Panc1 (cell line): ENCODE measurements at regions not wholly inside any gene's neighbourhood (a gene's known extent, or its start where the extent isn't known, plus 50 kb on each side); places are given as distances from the start of the nearest gene placed in this dataset.

ENCODE experiments used
- ATAC-seq: fragments of 200-7000 bp; cut with Tn5 transposase; 2 replicates; pipeline ENCODE4 v1.9.1; 2020; ENCODE audit warnings: mild to moderate bottlenecking, moderate library complexity
- BruUV-seq: library from RNA; stranded (reverse); fragments of 400-500 nt; replicated peaks from 2 replicates; lab custom pipeline; 2021; lab: Mats Ljungman, UMichigan
- CTCF ChIA-PET: fragments of 300-600 bp; sonication (Branson Sonifier 250); formaldehyde crosslinking; loops from one replicate; lab custom pipeline; 2022; ENCODE audit warnings: antibody characterized with exemption; lab: Charles Lee
- POLR2A ChIA-PET: fragments of 300-600 bp; sonication (Branson Sonifier 250); formaldehyde crosslinking; loops from one replicate; lab custom pipeline; 2022; ENCODE audit warnings: antibody characterized with exemption; lab: Charles Lee
- DNase-seq: peaks from one replicate; pipeline ENCODE4 v3.0.0-alpha.2; 2010; ENCODE audit warnings: low read depth, low spot score
- H3K27ac ChIP-seq: 2 replicates; pipeline ENCODE4 v1.5.1; 2011; ENCODE audit warnings: mild to moderate bottlenecking, low read length, inconsistent platforms
- H3K27me3 ChIP-seq: fragments of 200-500 bp; sonication (Bioruptor generic); 2 replicates; pipeline ENCODE4 v1.6.0; 2014; ENCODE audit warnings: low read length, inconsistent platforms; ENCODE audit not compliant: control insufficient read depth, insufficient read depth
- H3K36me3 ChIP-seq: fragments of 200-500 bp; sonication (Bioruptor generic); 2 replicates; pipeline ENCODE4 v1.5.1; 2014; ENCODE audit warnings: inconsistent platforms, mild to moderate bottlenecking, low read length, moderate library complexity; ENCODE audit not compliant: control insufficient read depth, insufficient read depth
- H3K4me1 ChIP-seq: 2 replicates; pipeline ENCODE4 v1.5.1; 2011; ENCODE audit warnings: inconsistent platforms, mild to moderate bottlenecking, low read length, moderate library complexity; ENCODE audit not compliant: control insufficient read depth, insufficient read depth
- H3K4me3 ChIP-seq, 2 experiments: 2 replicates each; pipeline ENCODE4 v1.5.1; 2011 to 2012; ENCODE audit warnings: low read depth in 2 of 2, low read length in 2 of 2, mild to moderate bottlenecking in 2 of 2, inconsistent platforms in 1 of 2, moderate library complexity in 1 of 2
- H3K9me3 ChIP-seq: fragments of 200-500 bp; sonication (Bioruptor generic); 2 replicates; pipeline ENCODE4 v1.5.1; 2014; ENCODE audit warnings: low read depth, mild to moderate bottlenecking, inconsistent platforms, low read length, moderate library complexity; ENCODE audit not compliant: control insufficient read depth, insufficient read depth
- CTCF ChIP-seq: fragments of 450-650 bp; IDR thresholded peaks from 2 replicates; pipeline ENCODE4 v1.5.1; 2017; ENCODE audit warnings: mild to moderate bottlenecking
- POLR2AphosphoS5 ChIP-seq: IDR thresholded peaks from 2 replicates; pipeline ENCODE4 v1.6.1; 2012; ENCODE audit warnings: mild to moderate bottlenecking, low read depth, low read length, moderate library complexity
- TCF7L2 ChIP-seq: IDR thresholded peaks from 2 replicates; pipeline ENCODE4 v1.6.1; 2011; ENCODE audit warnings: mild to moderate bottlenecking, low read depth, low read length, inconsistent platforms
- in situ Hi-C: cut with HindIII; loops from 2 replicates; pipeline ENCODE4 v1.10.0; 2016; ENCODE audit warnings: low sequenced_read_pairs, low pct_unique_long_range_greater_than_20kb
- intact Hi-C: fragments of 100-400 bp; cut with micrococcal nuclease; formaldehyde crosslinking; loops from one replicate; pipeline ENCODE4 v1.10.0; 2022; ENCODE audit not compliant: unreplicated experiment
- TF ChIP-seq, protein P1 (sequence below), 2 experiments: IDR thresholded peaks; 2 replicates each; pipeline ENCODE4 v1.6.1; 2011 to 2012; ENCODE audit warnings: low read depth in 2 of 2, control low read depth in 1 of 2, low read length in 1 of 2, mild to moderate bottlenecking in 1 of 2, moderate library complexity in 1 of 2; ENCODE audit not compliant: insufficient read depth in 1 of 2

GRCh38 chr2:51981783-51982182, 949.9 kb upstream of the NRXN1 start:
- Histone ChIP-seq H3K27ac (no peak overlapping the region), H3K4me1 (no peaks in the 10 kb centered on the region), H3K27me3 (no peaks in the 10 kb centered on the region), H3K4me3 (no peak overlapping the region), H3K9me3 (no peaks in the 10 kb centered on the region), H3K36me3 (no peaks in the 10 kb centered on the region)
- intact Hi-C loops = no loop called here
- POLR2A ChIA-PET = no interaction called here
- DNase-seq (no peak), ATAC-seq (no peak)
- in situ Hi-C loops = no loop called here
- TF ChIP-seq, protein P1, sequence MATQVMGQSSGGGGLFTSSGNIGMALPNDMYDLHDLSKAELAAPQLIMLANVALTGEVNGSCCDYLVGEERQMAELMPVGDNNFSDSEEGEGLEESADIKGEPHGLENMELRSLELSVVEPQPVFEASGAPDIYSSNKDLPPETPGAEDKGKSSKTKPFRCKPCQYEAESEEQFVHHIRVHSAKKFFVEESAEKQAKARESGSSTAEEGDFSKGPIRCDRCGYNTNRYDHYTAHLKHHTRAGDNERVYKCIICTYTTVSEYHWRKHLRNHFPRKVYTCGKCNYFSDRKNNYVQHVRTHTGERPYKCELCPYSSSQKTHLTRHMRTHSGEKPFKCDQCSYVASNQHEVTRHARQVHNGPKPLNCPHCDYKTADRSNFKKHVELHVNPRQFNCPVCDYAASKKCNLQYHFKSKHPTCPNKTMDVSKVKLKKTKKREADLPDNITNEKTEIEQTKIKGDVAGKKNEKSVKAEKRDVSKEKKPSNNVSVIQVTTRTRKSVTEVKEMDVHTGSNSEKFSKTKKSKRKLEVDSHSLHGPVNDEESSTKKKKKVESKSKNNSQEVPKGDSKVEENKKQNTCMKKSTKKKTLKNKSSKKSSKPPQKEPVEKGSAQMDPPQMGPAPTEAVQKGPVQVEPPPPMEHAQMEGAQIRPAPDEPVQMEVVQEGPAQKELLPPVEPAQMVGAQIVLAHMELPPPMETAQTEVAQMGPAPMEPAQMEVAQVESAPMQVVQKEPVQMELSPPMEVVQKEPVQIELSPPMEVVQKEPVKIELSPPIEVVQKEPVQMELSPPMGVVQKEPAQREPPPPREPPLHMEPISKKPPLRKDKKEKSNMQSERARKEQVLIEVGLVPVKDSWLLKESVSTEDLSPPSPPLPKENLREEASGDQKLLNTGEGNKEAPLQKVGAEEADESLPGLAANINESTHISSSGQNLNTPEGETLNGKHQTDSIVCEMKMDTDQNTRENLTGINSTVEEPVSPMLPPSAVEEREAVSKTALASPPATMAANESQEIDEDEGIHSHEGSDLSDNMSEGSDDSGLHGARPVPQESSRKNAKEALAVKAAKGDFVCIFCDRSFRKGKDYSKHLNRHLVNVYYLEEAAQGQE (IDR thresholded peaks at IDR 0.05; ENCODE audit: insufficient read depth in 1 of 2, low read depth in 2 of 2, low read length in 1 of 2) = no peak
- TF ChIP-seq CTCF (no peak), TCF7L2 (no peak)
- CTCF ChIA-PET = no interaction called here
- no TSS peak for BruUV-seq

DNA sequence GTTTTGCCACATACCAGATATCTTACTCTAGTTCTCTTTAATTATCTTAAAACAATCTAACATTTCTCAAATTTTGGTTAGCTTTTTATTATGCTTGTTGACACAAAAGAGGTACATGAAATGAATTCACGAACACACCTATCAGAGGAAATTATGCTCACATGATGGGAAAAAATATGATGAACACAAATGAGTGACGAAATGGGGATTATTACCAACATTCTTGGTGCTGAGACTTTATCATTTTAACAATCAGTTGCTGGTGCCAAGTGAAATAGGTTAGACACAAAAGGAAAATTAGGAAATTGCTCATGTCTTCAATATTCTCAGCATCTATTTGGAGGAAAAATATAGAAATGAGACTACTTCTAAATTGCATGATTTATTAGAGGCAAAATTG, 944.7 kb upstream of the NRXN1 start:
- ATAC-seq (no peak), DNase-seq (no peak)
- BruUV-seq = no TSS peak
- TF ChIP-seq, protein P1 (IDR thresholded peaks at IDR 0.05; ENCODE audit: insufficient read depth in 1 of 2, low read depth in 2 of 2, low read length in 1 of 2) = no peak
- no peak for TF ChIP-seq POLR2AphosphoS5
- in situ Hi-C loops = no loop called here
- POLR2A ChIA-PET = no interaction called here
- no peak overlapping the region for H3K4me3 ChIP-seq
- CTCF ChIA-PET = no interaction called here
- H3K27ac ChIP-seq = no peak overlapping the region
- no peaks in the 10 kb centered on the region for H3K4me1 ChIP-seq
- intact Hi-C loops = no loop called here
- no peaks in the 10 kb centered on the region for H3K9me3 ChIP-seq
- H3K36me3 ChIP-seq = no peaks in the 10 kb centered on the region
- no peaks in the 10 kb centered on the region for H3K27me3 ChIP-seq
